Mucosa of descending colon (tissue), 3 donors: ENCODE measurements at regions not wholly inside any gene's neighbourhood (a gene's known extent, or its start where the extent isn't known, plus 50 kb on each side); places are given as distances from the start of the nearest gene placed in this dataset.
A peak's percentile ranks its signal among the peaks of the same experiment; 100 is the strongest.

Experiments used
- ATAC-seq: fragments of 200-7000 bp; cut with Tn5 transposase; one replicate; pipeline ENCODE4 v1.9.1; 2020; ENCODE audit warnings: mild to moderate bottlenecking, moderate library complexity
- DNase-seq, 3 donors: peaks; one replicate each; pipeline ENCODE4 v3.0.0-alpha.2; 2020
- H3K36me3 ChIP-seq: fragments of 200-600 bp; one replicate; pipeline ENCODE4 v1.8.0; 2021; ENCODE audit warnings: low read depth, mild to moderate bottlenecking
- H3K4me1 ChIP-seq: fragments of 200-600 bp; one replicate; pipeline ENCODE4 v1.8.0; 2021; ENCODE audit warnings: low read depth, mild to moderate bottlenecking
- H3K4me3 ChIP-seq: fragments of 200-600 bp; one replicate; pipeline ENCODE4 v1.8.0; 2021; ENCODE audit warnings: mild to moderate bottlenecking
- H3K9me3 ChIP-seq: fragments of 200-600 bp; one replicate; pipeline ENCODE4 v1.8.0; 2021; ENCODE audit warnings: mild to moderate bottlenecking
- intact Hi-C, 2 donors: fragments of 100-400 bp; cut with DNase I in 1 of 2; cut with micrococcal nuclease in 1 of 2; formaldehyde crosslinking; loops; one replicate each; pipeline versions ENCODE4 v1.11.0 to v1.11.1; 2022; cut with DNase I, micrococcal nuclease
- TF ChIP-seq, protein P1 (sequence below): fragments of 200-600 bp; IDR thresholded peaks from one replicate; pipeline ENCODE4 v1.8.0; 2022; ENCODE audit warnings: antibody characterized with exemption, mild to moderate bottlenecking
- donor health status: DM: no; HTN: no; CAD: no; lungs with moderate emphysema.
- donor health status: DM: no; HTN: no; CAD: no.
- donor health status: DM: no; HTN: yes; CAD: no.

DNA sequence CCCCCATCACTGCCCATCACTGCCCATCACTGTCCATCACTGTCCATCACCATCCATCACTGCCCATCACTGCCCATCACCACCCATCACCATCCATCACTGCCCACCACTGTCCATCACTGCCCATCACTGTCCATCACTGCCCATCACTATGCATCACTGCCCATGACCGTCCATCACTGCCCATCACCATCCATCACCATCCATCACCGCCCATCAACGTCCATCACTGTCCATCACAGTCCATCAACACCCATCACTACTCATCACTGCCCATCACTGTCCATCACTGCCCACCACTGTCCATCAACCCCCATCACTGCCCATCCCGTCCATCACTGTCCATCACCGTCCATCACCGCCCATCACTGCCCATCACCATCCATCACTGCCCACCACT is 57.8 kb upstream of the OTOS start:
- no peaks in the 10 kb centered on the region for H3K4me1 ChIP-seq
- no peak overlapping the region for H3K4me3 ChIP-seq
- no peak for DNase-seq
- no peak for ATAC-seq
- intact Hi-C loops, result no loop called here
- no peaks in the 10 kb centered on the region for H3K9me3 ChIP-seq
- H3K36me3 ChIP-seq, result no peaks in the 10 kb centered on the region
- TF ChIP-seq, protein P1, sequence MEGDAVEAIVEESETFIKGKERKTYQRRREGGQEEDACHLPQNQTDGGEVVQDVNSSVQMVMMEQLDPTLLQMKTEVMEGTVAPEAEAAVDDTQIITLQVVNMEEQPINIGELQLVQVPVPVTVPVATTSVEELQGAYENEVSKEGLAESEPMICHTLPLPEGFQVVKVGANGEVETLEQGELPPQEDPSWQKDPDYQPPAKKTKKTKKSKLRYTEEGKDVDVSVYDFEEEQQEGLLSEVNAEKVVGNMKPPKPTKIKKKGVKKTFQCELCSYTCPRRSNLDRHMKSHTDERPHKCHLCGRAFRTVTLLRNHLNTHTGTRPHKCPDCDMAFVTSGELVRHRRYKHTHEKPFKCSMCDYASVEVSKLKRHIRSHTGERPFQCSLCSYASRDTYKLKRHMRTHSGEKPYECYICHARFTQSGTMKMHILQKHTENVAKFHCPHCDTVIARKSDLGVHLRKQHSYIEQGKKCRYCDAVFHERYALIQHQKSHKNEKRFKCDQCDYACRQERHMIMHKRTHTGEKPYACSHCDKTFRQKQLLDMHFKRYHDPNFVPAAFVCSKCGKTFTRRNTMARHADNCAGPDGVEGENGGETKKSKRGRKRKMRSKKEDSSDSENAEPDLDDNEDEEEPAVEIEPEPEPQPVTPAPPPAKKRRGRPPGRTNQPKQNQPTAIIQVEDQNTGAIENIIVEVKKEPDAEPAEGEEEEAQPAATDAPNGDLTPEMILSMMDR, result no peak

GRCh38 chr2:240199133-240199870 is 58.8 kb upstream of the OTOS start:
- H3K4me3 ChIP-seq, result no peak overlapping the region
- TF ChIP-seq, protein P1, result no peak
- ATAC-seq (no peak), DNase-seq (no peak)
- intact Hi-C loops, result no loop called here
- H3K36me3 ChIP-seq, result no peaks in the 10 kb centered on the region
- no peaks in the 10 kb centered on the region for H3K4me1 ChIP-seq
- H3K9me3 ChIP-seq, result no peaks in the 10 kb centered on the region

DNA sequence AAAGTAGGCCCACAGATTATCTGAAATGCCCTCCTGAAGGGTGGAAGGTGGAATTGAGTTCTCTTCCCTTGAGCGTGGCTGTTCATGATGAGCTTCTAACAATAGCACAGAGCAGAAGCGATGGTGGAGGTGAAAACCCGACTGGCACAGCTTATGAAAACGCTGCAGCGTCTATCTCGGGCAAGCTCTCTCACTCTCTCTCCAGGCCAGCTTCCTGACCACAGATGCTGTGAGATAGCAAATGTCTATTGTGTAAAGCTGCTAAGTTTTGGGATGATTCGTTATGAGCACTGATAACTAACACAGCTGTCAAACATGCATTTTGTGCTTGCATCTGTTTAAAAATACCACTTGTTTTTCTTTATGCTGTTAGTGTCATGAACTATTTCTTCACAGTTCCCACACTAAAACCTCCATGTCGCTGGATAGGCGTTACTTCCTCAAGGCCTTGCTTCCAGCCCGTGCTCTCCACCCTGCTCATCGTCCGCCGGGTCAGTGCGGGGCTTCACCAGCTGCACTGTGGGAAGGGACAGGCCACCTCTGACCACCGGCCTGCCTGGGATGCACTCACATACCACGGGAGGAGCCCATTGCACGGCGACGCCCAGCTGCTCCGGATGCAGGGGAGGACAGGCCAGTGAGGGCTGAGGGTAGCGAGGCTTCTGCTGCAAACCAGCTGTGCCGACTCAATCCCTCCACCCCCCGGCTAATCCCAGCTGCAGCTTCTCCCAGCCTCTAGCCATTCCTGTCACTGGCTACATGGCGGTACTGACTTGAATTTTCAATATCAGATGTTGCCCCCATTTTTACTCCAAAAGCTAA is 60.0 kb upstream of the OTOS start:
- H3K36me3 ChIP-seq, result no peaks in the 10 kb centered on the region
- H3K9me3 ChIP-seq, result no peaks in the 10 kb centered on the region
- intact Hi-C loops, result no loop called here
- H3K4me3 ChIP-seq, result no peak overlapping the region
- H3K4me1 ChIP-seq, result no peaks in the 10 kb centered on the region
- ATAC-seq, result peak; percentile 33
- TF ChIP-seq, protein P1, result no peak
- DNase-seq, result peak in 2 of 3 donors; percentile 16 to 34

- Histone ChIP-seq H3K36me3 (no peaks in the 10 kb centered on the region), H3K4me3 (no peak overlapping the region), H3K4me1 (no peaks in the 10 kb centered on the region), H3K9me3 (no peaks in the 10 kb centered on the region)
- ATAC-seq (no peak), DNase-seq (no peak)
- TF ChIP-seq, protein P1, result no peak
- intact Hi-C loops, result no loop called here
Observed at GRCh38 chr2:240201866-240202265, 61.4 kb upstream of the OTOS start.

DNA sequence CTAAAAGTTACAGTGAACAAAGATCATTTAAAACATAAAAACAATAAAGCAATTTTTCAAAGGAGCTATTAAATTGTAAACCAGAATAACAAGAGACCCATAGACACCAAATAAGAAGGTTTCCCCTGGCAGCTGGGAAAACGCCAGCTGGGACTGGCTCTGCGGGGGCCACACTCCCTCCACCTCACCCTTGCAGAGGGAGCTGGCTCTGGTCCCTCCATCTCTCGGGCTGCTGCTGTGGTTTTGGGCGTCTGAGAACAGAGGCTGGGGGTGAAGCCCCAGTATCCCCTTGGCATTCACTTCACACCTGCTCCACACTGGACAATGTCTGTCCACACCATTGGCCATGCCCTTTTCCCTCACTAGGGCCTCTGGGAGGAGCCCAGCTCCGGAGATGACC is 62.1 kb upstream of the OTOS start:
- Histone ChIP-seq H3K4me3 (no peak overlapping the region), H3K4me1 (no peaks in the 10 kb centered on the region), H3K9me3 (no peaks in the 10 kb centered on the region), H3K36me3 (no peaks in the 10 kb centered on the region)
- DNase-seq (no peak), ATAC-seq (no peak)
- TF ChIP-seq, protein P1, result no peak
- intact Hi-C loops, result no loop called here
